HTR-8/SVneo (cell line): ENCODE measurements at regions not wholly inside any gene's neighbourhood (a gene's known extent, or its start where the extent isn't known, plus 50 kb on each side); places are given as distances from the start of the nearest gene placed in this dataset.
"Not testable (repeated sequence)": the region's sequence is repeated elsewhere in the genome, so short reads cannot be mapped to it uniquely, and the experiment has no call there.

Experiments used
- DNase-seq: peaks from one replicate; pipeline ENCODE4 v3.0.0; 2011; ENCODE audit warnings: low spot score, mixed read lengths; ENCODE audit not compliant: insufficient read length
- FAIRE-seq: peaks from 2 replicates; lab custom pipeline; 2011; peaks lifted over from hg19 to GRCh38; lab: Jason Lieb, UNC

DNA sequence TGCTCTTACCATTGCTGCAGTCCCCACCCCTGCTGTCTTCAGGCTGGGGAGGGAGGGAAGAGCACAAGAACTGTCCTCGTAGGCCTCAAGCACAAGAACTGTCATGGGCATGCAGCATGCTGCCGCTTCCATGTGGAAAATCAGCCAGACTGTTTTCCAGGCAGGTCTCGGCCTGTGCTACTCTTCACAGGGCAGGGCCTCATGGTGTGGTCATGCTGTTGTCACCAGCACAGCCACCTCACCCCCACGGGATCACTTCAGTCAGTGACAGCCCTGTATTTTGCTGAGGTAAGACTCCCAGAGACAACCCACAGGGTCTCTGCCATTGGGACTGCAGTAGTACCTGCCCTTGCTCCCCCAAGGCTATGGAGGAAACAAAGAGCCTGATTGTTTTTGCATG is 205.3 kb downstream of the NAP1L3 start:
- DNase-seq, result no peak
- no peak for FAIRE-seq

GRCh38 chrX:93466383-93466782 is 207.0 kb downstream of the NAP1L3 start:
- peak; percentile 0 for DNase-seq
- FAIRE-seq, result no peak

DNA sequence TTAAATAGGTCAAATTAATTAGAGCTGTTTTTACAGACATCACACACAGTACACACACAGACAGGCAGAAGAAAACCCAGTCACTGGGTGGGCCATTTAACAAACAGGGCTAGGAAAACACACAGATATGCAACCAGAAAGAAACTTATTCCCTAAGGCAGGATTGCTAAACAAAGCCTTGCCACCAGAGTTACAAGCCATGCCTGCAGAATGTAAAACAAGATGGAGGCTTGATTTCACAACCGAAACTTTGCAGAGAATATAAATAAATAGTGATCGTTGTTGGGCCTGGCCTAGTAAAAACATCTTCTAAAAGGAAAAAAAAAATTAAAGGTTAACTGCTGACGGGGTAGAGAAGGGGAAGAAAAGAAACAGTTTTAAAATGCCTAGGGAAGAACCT is 212.3 kb downstream of the NAP1L3 start:
- no peak for DNase-seq
- no peak for FAIRE-seq

GRCh38 chrX:93454509-93454908 is 218.9 kb downstream of the NAP1L3 start:
- FAIRE-seq (no peak), DNase-seq (no peak)

DNA sequence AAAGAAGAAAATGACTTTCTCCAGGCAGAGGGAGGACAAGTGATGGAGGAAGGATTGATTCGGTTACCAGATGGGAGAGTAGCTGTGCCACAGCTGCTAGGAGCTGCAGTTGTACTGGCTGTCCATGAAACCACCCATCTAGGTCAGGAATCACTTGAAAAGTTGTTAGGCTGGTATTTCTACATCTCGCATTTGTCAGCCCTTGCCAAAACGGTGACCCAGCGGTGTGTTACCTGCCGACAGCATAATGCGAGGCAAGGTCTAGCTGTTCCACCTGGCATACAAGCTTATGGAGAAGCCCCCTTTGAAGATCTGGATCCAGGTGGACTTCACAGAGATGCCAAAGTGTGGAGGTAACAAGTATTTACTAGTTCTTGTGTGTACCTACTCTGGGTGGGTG is 238.7 kb downstream of the NAP1L3 start:
- not testable (repeated sequence) for FAIRE-seq

DNA sequence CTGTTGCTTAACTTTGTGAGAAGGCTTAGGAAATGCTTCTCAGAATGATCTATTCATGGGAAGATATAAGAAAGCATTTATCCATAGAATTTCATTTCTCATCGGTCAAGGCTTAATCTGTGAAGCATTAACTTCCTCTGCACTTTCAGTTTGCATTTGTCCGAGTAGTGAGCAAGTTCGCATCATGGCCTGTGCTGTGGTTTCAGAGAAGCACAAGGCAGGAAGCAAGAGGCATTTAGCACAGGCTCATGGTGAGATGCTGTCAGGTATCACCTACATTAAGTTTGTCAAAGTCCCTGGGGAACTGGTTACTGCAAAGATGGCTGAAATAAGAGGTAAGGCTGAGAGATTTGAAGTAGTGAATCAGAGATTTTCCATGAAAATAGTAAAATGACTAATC is 244.9 kb downstream of the NAP1L3 start:
- no peak for FAIRE-seq
- DNase-seq, result no peak

More for the DNA sequence above, 238.7 kb downstream of the NAP1L3 start:
- DNase-seq, result not testable (repeated sequence)

DNA sequence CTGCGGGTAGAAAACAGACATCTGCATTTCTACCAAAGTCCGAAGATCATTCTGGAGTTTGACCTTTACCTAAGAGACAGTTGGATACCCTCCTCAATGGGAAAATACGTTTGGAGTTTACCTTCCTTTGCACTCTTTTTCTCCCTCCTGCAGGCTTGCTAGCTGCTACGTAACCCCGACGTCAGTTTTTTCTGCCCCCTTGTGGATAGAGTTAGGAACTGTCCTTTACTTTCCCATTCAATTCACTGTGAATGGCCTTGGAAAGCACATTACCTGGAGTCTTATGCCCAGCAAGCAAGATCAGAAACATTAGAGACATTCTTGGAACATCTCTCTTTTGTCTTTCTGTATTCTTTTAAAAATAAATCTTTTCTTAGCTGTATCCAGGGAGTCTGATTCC is 250.7 kb downstream of the NAP1L3 start:
- FAIRE-seq (no peak), DNase-seq (no peak)

DNA sequence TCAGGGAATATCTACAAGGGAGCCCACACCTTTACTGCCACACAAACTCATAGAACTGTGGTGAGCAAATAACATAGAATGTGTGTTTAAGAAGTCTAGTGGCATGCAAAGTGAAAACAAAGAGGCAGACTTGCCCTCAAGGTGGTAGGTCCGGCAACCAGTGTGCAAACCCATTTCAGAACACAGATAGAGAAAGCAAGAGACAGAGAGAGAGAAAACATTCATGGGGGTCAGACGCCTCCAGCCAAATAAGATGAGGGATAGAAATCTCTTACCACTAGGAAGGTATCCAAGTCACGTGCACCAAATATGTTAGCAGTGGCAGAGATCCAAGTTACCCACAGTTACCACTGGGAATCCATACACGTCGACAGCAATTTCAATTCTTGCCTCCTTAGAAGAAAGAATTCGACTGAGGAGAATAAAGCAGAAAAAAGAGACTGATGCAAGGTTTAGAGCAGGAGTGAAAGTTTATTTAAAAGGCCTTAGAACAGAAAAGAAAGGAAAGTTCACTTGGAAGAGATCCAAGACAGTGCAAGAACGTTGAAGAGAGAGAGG is 252.8 kb downstream of the NAP1L3 start:
- FAIRE-seq (no peak), DNase-seq (no peak)

GRCh38 chrX:93420090-93420489 is 253.3 kb downstream of the NAP1L3 start:
- FAIRE-seq, result no peak
- DNase-seq, result no peak

DNA sequence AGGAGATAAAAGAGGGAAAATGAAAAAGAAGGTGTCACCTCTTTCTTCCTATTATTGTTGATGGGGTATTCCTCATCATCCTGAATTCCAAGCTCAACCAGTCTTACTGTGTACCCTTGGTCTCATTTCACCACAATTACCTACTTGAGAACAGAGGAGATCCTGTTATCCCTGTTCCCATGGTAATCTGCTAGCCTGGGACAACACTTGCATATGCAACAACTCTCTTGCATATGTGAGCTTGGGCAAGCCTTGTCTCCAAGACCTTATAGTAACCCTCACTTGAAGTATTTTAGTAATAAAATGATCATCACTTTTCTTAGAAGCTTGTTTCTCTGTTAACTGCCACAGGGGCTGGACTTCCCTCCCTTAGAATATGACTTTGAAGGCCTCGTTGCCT is 253.7 kb downstream of the NAP1L3 start:
- no peak for FAIRE-seq

GRCh38 chrX:93404121-93404520 is 269.3 kb downstream of the NAP1L3 start:
- DNase-seq, result no peak
- FAIRE-seq, result no peak

More for the DNA sequence above, 253.7 kb downstream of the NAP1L3 start:
- no peak for DNase-seq

DNA sequence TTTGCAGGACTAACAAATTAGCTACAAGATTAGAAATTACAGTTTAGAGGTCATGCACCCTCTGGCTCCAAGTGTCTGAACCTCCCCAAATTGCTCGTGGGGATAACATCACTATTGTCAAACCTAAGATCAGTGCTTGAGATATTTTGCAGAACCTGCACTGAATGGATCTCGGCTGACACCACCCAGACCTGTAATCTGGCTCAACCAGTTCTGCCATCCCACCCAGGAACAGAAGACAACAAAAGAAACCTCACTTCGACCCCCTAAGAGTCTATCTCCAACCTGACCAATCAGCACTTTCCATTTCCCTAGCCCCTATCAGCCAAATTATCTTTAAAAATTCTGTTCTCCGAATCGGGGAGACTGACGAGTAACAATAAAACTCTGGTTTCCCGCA is 318.7 kb downstream of the NAP1L3 start:
- no peak for FAIRE-seq
- no peak for DNase-seq

DNA sequence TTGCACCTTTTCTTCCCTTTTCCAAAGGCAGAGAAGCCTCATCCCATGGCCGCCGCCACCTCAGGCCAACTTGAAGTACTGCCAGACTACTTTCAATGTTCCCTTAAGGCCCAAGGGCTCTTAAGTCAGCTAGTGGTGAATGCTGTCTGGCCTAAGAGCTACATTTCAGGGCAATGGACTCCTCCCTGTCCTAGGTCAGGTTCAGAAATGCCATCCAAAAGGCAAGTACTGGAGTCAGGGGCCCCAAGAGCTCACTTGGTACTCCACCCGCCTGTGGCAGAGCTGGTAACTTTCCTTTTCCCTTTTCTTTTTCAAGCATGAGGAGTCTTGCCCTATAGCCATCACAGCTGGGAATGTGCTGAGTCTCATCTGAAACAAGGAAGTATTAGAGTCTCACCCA is 327.1 kb downstream of the NAP1L3 start:
- no peak for DNase-seq
- FAIRE-seq, result no peak

DNA sequence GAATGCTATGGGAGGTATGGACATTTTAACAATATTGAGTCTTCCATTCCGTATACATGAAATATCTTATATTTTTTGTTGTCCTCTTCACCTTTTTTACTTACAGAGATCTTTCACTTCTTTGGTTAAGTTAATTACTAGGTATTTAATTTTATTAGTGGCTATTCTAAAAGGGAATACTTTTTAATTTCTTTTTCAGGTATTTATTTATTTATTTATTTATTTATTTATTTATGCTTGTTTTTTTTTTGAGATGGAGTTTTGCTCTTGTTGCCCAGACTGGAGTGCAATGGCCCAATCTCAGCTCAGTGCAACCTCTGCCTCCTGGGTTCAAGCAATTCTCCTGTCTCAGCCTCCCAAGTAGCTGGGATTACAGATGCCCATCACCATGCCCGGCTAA is 329.1 kb downstream of the NAP1L3 start:
- FAIRE-seq, DNase-seq: not testable (repeated sequence)

DNA sequence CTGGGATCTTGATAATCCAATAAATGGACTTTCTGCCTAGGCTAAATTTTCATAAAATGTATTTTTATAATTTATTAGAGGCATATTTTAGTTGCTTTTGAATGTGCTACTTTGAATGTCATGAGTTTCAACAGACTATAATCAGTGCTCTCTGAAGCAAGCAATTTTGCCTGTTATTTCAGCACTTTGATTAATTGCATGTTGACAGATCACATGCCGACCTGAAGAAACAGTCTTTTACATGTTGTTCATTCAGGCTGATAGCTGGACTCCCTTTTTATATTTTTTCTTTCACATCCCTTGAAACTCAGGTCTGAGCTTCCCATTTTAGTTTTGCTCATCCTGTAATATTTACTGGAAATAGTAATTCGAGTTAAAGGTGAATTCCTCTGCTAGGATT is 341.0 kb downstream of the NAP1L3 start:
- FAIRE-seq (no peak), DNase-seq (no peak)

- no peak for FAIRE-seq
- no peak for DNase-seq
Measured at GRCh38 chrX:93322110-93322509, 351.3 kb downstream of the NAP1L3 start.

DNA sequence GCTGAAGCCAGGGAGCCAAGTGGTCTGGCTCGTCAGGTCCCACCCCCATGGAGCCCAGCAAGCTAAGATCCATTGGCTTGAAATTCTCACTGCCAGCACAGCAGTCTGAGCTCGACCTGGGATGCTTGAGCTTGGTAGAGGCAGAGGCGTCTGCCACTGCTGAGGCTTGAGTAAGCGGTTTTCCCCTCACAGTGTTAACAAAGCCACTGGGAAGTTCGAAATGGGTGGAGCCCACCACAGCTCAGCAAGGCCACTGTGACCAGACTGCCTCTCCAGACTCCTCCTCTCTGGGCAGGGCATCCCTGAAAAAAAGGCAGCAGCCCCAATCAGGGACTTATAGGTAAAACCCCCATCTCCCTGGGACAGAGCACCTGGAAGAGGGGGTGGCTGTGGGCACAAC is 353.8 kb downstream of the NAP1L3 start:
- FAIRE-seq, result no peak
- DNase-seq, result no peak
